ENCODE measurements at regions not wholly inside any gene's neighbourhood (a gene's known extent, or its start where the extent isn't known, plus 50 kb on each side); places are given as distances from the start of the nearest gene placed in this dataset.
"Not testable (repeated sequence)": the region's sequence is repeated elsewhere in the genome, so short reads cannot be mapped to it uniquely, and the experiment has no call there.

- ATAC-seq (ENCODE audit: low read depth) (no peak), DNase-seq (no peak)
- Mint-ChIP-seq H3K4me1 (peaks cover 48% of the 10 kb centered on the region), H3K4me3 (no peak overlapping the region), H3K27ac (no peak overlapping the region), H3K27me3 (no peaks in the 10 kb centered on the region), H3K36me3 (ENCODE audit: low read depth) (peaks cover 2% of the 10 kb centered on the region), H3K9me3 (peaks cover 2% of the 10 kb centered on the region)
- intact Hi-C loops (cut with micrococcal nuclease) = loop anchor here (5.0 kb wide), 1 partner anchor 54 kb away; no protein-coding TSS in a partner anchor
- ChIA-PET CTCF (no interaction called here), POLR2A (interaction anchor here (0.7 to 4.5 kb wide), 4 partner anchors 10 to 1800 kb away, joined by 5 to 90 read pairs (median 12); no protein-coding TSS in a partner anchor)
- no peak for TF ChIP-seq CTCF (IDR thresholded peaks at IDR 0.05)
Observed at GRCh38 chr1:148386617-148387016, 96.5 kb downstream of the PPIAL4G start.

- not testable (repeated sequence) for H3K27me3 Mint-ChIP-seq; H3K36me3 Mint-ChIP-seq (ENCODE audit: low read depth); H3K9me3 Mint-ChIP-seq; DNase-seq; ATAC-seq (ENCODE audit: low read depth); H3K4me3 Mint-ChIP-seq
- Mint-ChIP-seq H3K4me1 (peaks cover 48% of the 10 kb centered on the region), H3K27ac (peak overlapping the region; percentile 67)
- ChIA-PET POLR2A (interaction anchor here (1.0 to 4.5 kb wide), 5 partner anchors 13 to 136 kb away, joined by 3 to 90 read pairs (median 5); no protein-coding TSS in a partner anchor), CTCF (interaction anchor here (1.0 kb wide), 1 partner anchor 14 kb away, joined by 3 read pairs; no protein-coding TSS in a partner anchor)
- intact Hi-C loops (cut with micrococcal nuclease) = loop anchor here (5.0 kb wide), 1 partner anchor 54 kb away; no protein-coding TSS in a partner anchor
Observed at GRCh38 chr1:148386031-148386398, 97.1 kb downstream of the PPIAL4G start.

- peaks cover 48% of the 10 kb centered on the region for H3K4me1 Mint-ChIP-seq
- H3K27me3 Mint-ChIP-seq = no peaks in the 10 kb centered on the region
- peak overlapping the region; percentile 67 for H3K27ac Mint-ChIP-seq
- intact Hi-C loops (cut with micrococcal nuclease) = loop anchor here (5.0 kb wide), 1 partner anchor 53 kb away; no protein-coding TSS in a partner anchor
- DNase-seq (no peak), ATAC-seq (ENCODE audit: low read depth) (no peak)
- peaks cover 2% of the 10 kb centered on the region for H3K9me3 Mint-ChIP-seq
- ChIA-PET POLR2A (interaction anchor here (1.0 to 4.5 kb wide), 5 partner anchors 12 to 137 kb away, joined by 3 to 90 read pairs (median 5); no protein-coding TSS in a partner anchor), CTCF (interaction anchor here (1.0 kb wide), 1 partner anchor 13 kb away, joined by 3 read pairs; no protein-coding TSS in a partner anchor)
- TF ChIP-seq CTCF (IDR thresholded peaks at IDR 0.05) = no peak
- peaks cover 2% of the 10 kb centered on the region for H3K36me3 Mint-ChIP-seq (ENCODE audit: low read depth)
- H3K4me3 Mint-ChIP-seq = no peak overlapping the region
Observed at GRCh38 chr1:148385371-148386030, 97.6 kb downstream of the PPIAL4G start.

- no peak for ATAC-seq (ENCODE audit: low read depth)
- no peak overlapping the region for H3K27ac Mint-ChIP-seq
- ChIA-PET POLR2A (interaction anchor here (0.6 to 0.7 kb wide), 2 partner anchors 11 to 50 kb away, joined by 3 to 5 read pairs; no protein-coding TSS in a partner anchor), CTCF (interaction anchor here (1.8 kb wide), 1 partner anchor 12 kb away, joined by 6 read pairs; no protein-coding TSS in a partner anchor)
- H3K4me1 Mint-ChIP-seq = peaks cover 51% of the 10 kb centered on the region
- H3K9me3 Mint-ChIP-seq = peaks cover 2% of the 10 kb centered on the region
- no peak for TF ChIP-seq CTCF (IDR thresholded peaks at IDR 0.05)
- DNase-seq = no peak
- peaks cover 5% of the 10 kb centered on the region for H3K27me3 Mint-ChIP-seq
- H3K36me3 Mint-ChIP-seq (ENCODE audit: low read depth) = peaks cover 2% of the 10 kb centered on the region
- intact Hi-C loops (cut with micrococcal nuclease) = no loop called here
- H3K4me3 Mint-ChIP-seq = no peak overlapping the region
Observed at GRCh38 chr1:148383966-148384365, 99.1 kb downstream of the PPIAL4G start.

- Mint-ChIP-seq H3K27ac (no peak overlapping the region), H3K4me1 (peaks cover 11% of the 10 kb centered on the region), H3K4me3 (peak overlapping the region; percentile 32), H3K9me3 (no peaks in the 10 kb centered on the region), H3K27me3 (peaks cover 6% of the 10 kb centered on the region), H3K36me3 (ENCODE audit: low read depth) (no peaks in the 10 kb centered on the region)
- DNase-seq = no peak
- ChIA-PET CTCF (no interaction called here), POLR2A (no interaction called here)
- no peak for ATAC-seq (ENCODE audit: low read depth)
- TF ChIP-seq CTCF (IDR thresholded peaks at IDR 0.05) = no peak
- intact Hi-C loops (cut with micrococcal nuclease) = no loop called here
Observed at GRCh38 chr1:148379697-148380096, 103.4 kb downstream of the PPIAL4G start.

Measured in activated B cell treated with CpG ODN at 0.5 μM for 24 hours (primary cell).